Esophagus muscularis mucosa (tissue), 3 donors: ENCODE measurements at regions not wholly inside any gene's neighbourhood (a gene's known extent, or its start where the extent isn't known, plus 50 kb on each side); places are given as distances from the start of the nearest gene placed in this dataset.

ENCODE experiments used
- POLR2A ChIP-seq: fragments of 450-650 bp; IDR thresholded peaks from one replicate; pipeline ENCODE4 v1.6.1; 2017; ENCODE audit warnings: antibody characterized with exemption, moderate library complexity, mild to moderate bottlenecking, low read depth
- POLR2AphosphoS5 ChIP-seq, 2 donors: sonication (generic); formaldehyde crosslinking; IDR thresholded peaks; one replicate each; pipeline ENCODE4 v1.6.1; 2017; ENCODE audit warnings: antibody characterized with exemption in 2 of 2
- TF ChIP-seq, protein P1 (sequence below), 3 experiments: fragments of 200-600 bp in 2 of 3; fragments of 450-650 bp in 1 of 3; sonication (generic) in 2 of 3; IDR thresholded peaks; one replicate each; pipeline ENCODE4 v1.5.1; 2017 to 2019; ENCODE audit warnings: antibody characterized with exemption in 3 of 3, mild to moderate bottlenecking in 2 of 3, moderate library complexity in 1 of 3

GRCh38 chr1:192945390-192946130 is 113.6 kb downstream of the UCHL5 start:
- TF ChIP-seq POLR2A, result no peak
- TF ChIP-seq, protein P1, sequence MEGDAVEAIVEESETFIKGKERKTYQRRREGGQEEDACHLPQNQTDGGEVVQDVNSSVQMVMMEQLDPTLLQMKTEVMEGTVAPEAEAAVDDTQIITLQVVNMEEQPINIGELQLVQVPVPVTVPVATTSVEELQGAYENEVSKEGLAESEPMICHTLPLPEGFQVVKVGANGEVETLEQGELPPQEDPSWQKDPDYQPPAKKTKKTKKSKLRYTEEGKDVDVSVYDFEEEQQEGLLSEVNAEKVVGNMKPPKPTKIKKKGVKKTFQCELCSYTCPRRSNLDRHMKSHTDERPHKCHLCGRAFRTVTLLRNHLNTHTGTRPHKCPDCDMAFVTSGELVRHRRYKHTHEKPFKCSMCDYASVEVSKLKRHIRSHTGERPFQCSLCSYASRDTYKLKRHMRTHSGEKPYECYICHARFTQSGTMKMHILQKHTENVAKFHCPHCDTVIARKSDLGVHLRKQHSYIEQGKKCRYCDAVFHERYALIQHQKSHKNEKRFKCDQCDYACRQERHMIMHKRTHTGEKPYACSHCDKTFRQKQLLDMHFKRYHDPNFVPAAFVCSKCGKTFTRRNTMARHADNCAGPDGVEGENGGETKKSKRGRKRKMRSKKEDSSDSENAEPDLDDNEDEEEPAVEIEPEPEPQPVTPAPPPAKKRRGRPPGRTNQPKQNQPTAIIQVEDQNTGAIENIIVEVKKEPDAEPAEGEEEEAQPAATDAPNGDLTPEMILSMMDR (IDR thresholded peaks at IDR 0.05), result no peak
- no peak for TF ChIP-seq POLR2AphosphoS5 (IDR thresholded peaks at IDR 0.05)
